ENCODE measurements at regions not wholly inside any gene's neighbourhood (a gene's known extent, or its start where the extent isn't known, plus 50 kb on each side); places are given as distances from the start of the nearest gene placed in this dataset.

DNA sequence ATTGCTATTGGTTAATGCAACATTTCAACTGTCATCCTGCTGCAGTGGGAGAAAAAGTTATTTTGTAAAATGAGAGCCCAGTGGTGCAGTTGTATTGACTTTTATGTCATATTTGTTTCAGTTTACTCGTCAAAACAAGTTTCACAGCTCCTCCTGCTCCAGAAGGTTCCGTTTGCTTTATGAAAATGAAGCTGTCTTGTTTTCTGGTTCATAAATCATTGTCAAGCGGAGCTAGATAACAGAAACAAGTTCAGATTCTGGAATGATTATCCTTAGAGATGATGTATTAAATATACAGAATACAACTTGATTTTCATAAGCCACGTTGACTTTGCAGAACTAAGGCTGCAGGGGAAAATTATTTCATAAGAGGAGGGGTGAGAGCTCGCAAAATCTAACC, 970.5 kb upstream of the NR2F2 start:
- Histone ChIP-seq H4K20me1 (replicated peaks; ENCODE audit: insufficient read depth) (no peaks in the 10 kb centered on the region), H3K4me1 (ENCODE audit: insufficient read depth) (no peaks in the 10 kb centered on the region), H3F3A (replicated peaks; ENCODE audit: low read depth) (no peaks in the 10 kb centered on the region), H3K27ac (ENCODE audit: low read depth) (no peak overlapping the region), H3K79me2 (replicated peaks; ENCODE audit: insufficient read depth) (no peaks in the 10 kb centered on the region), H2AFZ (no peak overlapping the region), H3K27me3 (ENCODE audit: insufficient read depth) (no peaks in the 10 kb centered on the region), H3K36me3 (ENCODE audit: insufficient read depth) (0 out of 2 replicates have a peak, but pooled peaks cover 4% of the 10 kb centered on the region), H3K4me2 (no peak overlapping the region), H3K9me2 (ENCODE audit: insufficient read depth) (no peaks in the 10 kb centered on the region), H3K4me3 (no peak overlapping the region)
- H3K4me1 Mint-ChIP-seq = no peaks in the 10 kb centered on the region
- no peak for DNase-seq (ENCODE audit: low spot score)
- H3K27me3 Mint-ChIP-seq (ENCODE audit: insufficient read depth, low read depth, poor library complexity) = no peaks in the 10 kb centered on the region
- ATAC-seq = no peak
- H3K4me3 Mint-ChIP-seq = no peak overlapping the region
- TF ChIP-seq CREB1 (CRISPR knock-in tag; IDR thresholded peaks at IDR 0.05; ENCODE audit: low read depth) = no peak
- no peak for TF ChIP-seq EZH2 (IDR thresholded peaks at IDR 0.05; ENCODE audit: low read depth, unreplicated experiment)
- TF ChIP-seq, protein P1, sequence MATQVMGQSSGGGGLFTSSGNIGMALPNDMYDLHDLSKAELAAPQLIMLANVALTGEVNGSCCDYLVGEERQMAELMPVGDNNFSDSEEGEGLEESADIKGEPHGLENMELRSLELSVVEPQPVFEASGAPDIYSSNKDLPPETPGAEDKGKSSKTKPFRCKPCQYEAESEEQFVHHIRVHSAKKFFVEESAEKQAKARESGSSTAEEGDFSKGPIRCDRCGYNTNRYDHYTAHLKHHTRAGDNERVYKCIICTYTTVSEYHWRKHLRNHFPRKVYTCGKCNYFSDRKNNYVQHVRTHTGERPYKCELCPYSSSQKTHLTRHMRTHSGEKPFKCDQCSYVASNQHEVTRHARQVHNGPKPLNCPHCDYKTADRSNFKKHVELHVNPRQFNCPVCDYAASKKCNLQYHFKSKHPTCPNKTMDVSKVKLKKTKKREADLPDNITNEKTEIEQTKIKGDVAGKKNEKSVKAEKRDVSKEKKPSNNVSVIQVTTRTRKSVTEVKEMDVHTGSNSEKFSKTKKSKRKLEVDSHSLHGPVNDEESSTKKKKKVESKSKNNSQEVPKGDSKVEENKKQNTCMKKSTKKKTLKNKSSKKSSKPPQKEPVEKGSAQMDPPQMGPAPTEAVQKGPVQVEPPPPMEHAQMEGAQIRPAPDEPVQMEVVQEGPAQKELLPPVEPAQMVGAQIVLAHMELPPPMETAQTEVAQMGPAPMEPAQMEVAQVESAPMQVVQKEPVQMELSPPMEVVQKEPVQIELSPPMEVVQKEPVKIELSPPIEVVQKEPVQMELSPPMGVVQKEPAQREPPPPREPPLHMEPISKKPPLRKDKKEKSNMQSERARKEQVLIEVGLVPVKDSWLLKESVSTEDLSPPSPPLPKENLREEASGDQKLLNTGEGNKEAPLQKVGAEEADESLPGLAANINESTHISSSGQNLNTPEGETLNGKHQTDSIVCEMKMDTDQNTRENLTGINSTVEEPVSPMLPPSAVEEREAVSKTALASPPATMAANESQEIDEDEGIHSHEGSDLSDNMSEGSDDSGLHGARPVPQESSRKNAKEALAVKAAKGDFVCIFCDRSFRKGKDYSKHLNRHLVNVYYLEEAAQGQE (IDR thresholded peaks at IDR 0.05; ENCODE audit: unreplicated experiment) = no peak
- TF ChIP-seq NANOG (IDR thresholded peaks at IDR 0.05; ENCODE audit: borderline replicate concordance) = no peak
- TF ChIP-seq, protein P2, sequence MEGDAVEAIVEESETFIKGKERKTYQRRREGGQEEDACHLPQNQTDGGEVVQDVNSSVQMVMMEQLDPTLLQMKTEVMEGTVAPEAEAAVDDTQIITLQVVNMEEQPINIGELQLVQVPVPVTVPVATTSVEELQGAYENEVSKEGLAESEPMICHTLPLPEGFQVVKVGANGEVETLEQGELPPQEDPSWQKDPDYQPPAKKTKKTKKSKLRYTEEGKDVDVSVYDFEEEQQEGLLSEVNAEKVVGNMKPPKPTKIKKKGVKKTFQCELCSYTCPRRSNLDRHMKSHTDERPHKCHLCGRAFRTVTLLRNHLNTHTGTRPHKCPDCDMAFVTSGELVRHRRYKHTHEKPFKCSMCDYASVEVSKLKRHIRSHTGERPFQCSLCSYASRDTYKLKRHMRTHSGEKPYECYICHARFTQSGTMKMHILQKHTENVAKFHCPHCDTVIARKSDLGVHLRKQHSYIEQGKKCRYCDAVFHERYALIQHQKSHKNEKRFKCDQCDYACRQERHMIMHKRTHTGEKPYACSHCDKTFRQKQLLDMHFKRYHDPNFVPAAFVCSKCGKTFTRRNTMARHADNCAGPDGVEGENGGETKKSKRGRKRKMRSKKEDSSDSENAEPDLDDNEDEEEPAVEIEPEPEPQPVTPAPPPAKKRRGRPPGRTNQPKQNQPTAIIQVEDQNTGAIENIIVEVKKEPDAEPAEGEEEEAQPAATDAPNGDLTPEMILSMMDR (conservative IDR thresholded peaks at IDR 0.05; ENCODE audit: low read depth in 2 of 2) = no peak
- TF ChIP-seq, protein P3, sequence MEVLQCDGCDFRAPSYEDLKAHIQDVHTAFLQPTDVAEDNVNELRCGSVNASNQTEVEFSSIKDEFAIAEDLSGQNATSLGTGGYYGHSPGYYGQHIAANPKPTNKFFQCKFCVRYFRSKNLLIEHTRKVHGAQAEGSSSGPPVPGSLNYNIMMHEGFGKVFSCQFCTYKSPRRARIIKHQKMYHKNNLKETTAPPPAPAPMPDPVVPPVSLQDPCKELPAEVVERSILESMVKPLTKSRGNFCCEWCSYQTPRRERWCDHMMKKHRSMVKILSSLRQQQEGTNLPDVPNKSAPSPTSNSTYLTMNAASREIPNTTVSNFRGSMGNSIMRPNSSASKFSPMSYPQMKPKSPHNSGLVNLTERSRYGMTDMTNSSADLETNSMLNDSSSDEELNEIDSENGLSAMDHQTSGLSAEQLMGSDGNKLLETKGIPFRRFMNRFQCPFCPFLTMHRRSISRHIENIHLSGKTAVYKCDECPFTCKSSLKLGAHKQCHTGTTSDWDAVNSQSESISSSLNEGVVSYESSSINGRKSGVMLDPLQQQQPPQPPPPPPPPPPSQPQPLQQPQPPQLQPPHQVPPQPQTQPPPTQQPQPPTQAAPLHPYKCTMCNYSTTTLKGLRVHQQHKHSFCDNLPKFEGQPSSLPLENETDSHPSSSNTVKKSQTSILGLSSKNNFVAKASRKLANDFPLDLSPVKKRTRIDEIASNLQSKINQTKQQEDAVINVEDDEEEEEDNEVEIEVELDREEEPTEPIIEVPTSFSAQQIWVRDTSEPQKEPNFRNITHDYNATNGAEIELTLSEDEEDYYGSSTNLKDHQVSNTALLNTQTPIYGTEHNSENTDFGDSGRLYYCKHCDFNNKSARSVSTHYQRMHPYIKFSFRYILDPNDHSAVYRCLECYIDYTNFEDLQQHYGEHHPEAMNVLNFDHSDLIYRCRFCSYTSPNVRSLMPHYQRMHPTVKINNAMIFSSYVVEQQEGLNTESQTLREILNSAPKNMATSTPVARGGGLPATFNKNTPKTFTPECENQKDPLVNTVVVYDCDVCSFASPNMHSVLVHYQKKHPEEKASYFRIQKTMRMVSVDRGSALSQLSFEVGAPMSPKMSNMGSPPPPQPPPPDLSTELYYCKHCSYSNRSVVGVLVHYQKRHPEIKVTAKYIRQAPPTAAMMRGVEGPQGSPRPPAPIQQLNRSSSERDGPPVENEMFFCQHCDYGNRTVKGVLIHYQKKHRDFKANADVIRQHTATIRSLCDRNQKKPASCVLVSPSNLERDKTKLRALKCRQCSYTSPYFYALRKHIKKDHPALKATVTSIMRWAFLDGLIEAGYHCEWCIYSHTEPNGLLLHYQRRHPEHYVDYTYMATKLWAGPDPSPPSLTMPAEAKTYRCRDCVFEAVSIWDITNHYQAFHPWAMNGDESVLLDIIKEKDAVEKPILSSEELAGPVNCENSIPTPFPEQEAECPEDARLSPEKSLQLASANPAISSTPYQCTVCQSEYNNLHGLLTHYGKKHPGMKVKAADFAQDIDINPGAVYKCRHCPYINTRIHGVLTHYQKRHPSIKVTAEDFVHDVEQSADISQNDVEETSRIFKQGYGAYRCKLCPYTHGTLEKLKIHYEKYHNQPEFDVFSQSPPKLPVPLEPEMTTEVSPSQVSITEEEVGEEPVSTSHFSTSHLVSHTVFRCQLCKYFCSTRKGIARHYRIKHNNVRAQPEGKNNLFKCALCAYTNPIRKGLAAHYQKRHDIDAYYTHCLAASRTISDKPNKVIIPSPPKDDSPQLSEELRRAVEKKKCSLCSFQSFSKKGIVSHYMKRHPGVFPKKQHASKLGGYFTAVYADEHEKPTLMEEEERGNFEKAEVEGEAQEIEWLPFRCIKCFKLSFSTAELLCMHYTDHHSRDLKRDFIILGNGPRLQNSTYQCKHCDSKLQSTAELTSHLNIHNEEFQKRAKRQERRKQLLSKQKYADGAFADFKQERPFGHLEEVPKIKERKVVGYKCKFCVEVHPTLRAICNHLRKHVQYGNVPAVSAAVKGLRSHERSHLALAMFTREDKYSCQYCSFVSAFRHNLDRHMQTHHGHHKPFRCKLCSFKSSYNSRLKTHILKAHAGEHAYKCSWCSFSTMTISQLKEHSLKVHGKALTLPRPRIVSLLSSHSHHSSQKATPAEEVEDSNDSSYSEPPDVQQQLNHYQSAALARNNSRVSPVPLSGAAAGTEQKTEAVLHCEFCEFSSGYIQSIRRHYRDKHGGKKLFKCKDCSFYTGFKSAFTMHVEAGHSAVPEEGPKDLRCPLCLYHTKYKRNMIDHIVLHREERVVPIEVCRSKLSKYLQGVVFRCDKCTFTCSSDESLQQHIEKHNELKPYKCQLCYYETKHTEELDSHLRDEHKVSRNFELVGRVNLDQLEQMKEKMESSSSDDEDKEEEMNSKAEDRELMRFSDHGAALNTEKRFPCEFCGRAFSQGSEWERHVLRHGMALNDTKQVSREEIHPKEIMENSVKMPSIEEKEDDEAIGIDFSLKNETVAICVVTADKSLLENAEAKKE (CRISPR knock-in tag; IDR thresholded peaks at IDR 0.05) = no peak
- H3K27ac Mint-ChIP-seq = no peak overlapping the region
- peaks cover 3% of the 10 kb centered on the region; the same call in 2 of the 3 replicates for H3K36me3 Mint-ChIP-seq (ENCODE audit: low read depth)
- H3K9me3 Mint-ChIP-seq = peaks cover 5% of the 10 kb centered on the region
